GM19025 (cell line): ENCODE measurements at regions not wholly inside any gene's neighbourhood (a gene's known extent, or its start where the extent isn't known, plus 50 kb on each side); places are given as distances from the start of the nearest gene placed in this dataset.
"Not testable (repeated sequence)": the region's sequence is repeated elsewhere in the genome, so short reads cannot be mapped to it uniquely, and the experiment has no call there.

Source experiments
- ATAC-seq: cut with Tn5 transposase; IDR thresholded peaks from one replicate; pipeline ENCODE4 v1.9.1; 2021; ENCODE audit warnings: mild to moderate bottlenecking, low read depth, moderate library complexity; ENCODE audit not compliant: unreplicated experiment

DNA sequence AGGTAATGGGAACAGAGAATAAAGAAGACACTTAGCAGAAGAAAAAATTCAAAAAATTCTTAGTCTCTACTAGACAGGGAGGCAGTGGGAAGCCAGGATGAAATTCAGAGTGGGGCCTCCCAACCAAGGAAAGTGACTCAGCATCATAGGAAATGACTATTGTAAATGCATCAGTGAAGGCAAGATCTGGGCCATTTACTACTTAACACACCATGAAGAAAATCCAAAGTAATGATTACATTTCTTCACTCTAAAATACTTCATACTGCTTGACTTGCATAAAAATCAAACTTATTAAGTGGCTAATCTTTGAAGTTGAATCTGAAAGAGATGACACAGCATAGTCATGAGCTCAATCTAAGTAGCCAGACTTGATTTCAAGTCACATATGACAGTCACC, 405.8 kb upstream of the SLC39A10 start:
- ATAC-seq: no peak

DNA sequence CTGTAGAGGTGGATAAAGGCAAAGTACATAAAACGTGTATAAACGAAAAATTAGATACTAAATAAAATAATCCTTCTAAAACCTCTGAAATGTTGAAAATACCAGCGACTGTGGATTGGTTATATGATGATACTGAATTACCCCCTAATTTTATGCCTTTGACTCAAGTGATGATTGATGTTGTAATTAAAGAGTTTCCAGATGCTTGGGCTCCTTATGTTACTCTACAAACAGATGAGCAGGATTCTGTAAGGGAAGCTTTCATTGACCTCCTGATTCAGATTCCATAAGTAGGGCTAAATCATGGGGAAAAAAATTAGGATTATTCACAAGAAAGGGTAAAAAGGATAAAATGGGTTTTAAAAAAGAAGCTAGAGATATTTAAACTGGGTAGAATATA, 418.2 kb upstream of the SLC39A10 start:
- no peak for ATAC-seq

GRCh38 chr2:195238379-195238778, 418.6 kb upstream of the SLC39A10 start:
- no peak for ATAC-seq

GRCh38 chr2:195228547-195228946, 428.5 kb upstream of the SLC39A10 start:
- not testable (repeated sequence) for ATAC-seq

DNA sequence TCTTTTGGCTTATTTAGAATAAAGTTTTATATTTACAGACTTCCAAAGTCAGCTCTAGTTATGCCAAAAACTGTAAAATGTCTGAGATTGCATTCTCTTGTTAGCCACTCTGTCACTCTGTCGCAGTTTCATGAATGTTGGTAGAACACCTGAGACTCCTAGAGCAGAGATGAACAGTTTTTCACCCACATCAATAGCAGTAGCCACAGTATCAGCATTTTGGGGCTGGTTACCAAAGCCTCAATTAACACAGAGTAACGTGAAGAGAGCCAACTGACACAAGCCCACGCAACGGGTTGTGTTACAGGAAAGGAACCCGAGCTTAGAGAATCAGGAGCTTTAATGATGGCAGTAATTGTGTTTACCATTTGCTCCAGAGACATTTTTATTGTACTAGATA, 443.0 kb upstream of the SLC39A10 start:
- no peak for ATAC-seq

GRCh38 chr2:195212586-195212985, 444.4 kb upstream of the SLC39A10 start:
- no peak for ATAC-seq

DNA sequence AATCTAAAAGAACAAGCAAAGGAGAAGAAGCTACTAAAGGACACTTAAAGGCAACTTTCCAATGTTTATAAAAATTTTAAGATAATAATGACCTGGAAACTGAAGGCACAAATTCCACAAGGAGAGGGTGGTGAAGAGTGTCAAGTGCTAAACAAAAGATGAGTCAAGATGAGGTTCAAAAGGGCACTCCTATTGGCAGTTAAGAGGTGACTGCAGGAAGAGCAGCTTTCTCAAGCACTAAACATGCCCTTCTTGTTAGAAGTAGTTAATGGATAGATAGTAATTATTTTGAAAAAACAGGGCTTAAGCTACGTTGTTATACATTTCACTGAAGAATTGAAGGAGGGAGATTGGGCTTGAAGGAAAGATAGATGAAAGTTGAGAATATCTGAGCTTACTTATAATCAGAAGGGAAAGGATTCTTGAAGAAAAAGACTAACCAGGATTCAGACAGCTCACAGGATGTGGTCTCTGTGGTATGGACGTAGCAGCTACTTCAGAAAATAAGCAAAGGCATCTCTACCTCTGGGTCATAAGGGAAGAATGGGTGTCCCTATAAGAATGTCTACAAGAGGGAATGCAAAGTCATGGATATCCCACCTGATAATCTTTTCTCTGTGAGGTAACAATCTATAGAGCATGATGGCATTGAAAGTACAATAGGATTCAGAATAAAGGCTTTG, 454.7 kb upstream of the SLC39A10 start:
- no peak for ATAC-seq

- ATAC-seq: no peak
Measured at GRCh38 chr2:195199864-195200263, 457.2 kb upstream of the SLC39A10 start.

DNA sequence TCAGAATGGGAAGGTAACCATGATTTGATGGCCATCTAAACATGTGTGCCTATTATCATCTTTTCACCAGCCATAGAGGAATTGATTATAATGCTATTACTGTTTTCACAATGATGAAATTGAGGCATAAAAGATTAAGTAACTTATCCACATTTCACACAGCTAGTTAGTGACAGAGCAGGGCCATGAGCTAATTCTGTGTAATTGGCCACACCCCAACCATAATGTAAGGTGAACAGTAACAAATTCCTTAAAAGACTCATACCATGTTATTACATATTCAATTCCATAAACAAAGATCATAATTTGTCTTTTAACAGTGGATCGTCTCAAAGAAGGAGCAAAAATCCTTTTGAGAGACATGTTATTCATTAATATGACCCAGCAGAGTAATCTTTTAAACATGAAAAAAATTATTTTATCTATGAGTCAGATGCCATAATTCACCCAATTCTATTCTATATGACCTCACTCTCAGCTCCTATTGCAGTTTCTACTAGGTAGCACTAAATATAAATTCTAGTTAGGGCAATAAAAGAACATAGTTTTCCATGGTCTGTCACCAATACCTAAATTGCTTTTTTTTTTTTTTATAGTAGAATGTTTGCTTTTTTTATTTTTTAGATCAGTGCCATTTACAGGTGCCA, 475.8 kb upstream of the SLC39A10 start:
- ATAC-seq: no peak

DNA sequence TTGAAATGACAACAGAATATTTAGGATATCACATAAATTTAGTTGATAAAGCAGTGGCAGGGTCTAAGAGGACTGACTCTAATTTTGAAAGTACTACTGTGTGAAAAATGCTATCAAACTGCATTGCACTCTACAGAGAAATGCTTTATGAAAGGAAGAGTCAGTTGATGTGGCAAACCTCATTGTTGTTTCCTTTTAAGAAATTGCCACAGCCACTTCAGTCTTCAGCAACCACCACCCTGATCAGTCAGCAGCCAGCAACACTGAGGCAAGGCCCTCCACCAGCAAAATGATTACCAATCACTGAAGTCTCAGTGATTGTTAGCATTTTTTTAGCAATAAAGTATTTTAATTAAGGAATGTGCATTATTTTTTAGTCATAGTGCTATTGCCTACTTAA, 488.7 kb upstream of the SLC39A10 start:
- ATAC-seq: no peak

- no peak for ATAC-seq
Measured at GRCh38 chr2:195164930-195165329, 492.1 kb upstream of the SLC39A10 start.

DNA sequence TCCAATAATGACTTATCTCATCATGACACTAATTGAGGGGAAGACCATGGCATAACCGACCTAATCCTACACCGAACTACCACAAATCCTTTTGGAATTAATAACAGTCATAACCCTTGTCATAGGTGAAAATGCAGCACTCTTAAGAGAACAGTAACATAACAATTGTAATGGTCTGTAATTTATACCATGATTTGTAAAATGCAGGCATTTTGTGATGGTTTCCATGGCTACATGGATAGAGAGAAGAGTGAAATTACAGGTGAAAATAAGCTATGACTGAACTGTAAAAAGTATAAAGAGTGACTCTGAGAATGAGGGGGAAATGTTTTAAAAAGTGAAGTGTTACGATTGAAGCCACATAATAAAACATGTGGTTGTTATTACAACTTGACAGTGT, 494.1 kb upstream of the SLC39A10 start:
- no peak for ATAC-seq

DNA sequence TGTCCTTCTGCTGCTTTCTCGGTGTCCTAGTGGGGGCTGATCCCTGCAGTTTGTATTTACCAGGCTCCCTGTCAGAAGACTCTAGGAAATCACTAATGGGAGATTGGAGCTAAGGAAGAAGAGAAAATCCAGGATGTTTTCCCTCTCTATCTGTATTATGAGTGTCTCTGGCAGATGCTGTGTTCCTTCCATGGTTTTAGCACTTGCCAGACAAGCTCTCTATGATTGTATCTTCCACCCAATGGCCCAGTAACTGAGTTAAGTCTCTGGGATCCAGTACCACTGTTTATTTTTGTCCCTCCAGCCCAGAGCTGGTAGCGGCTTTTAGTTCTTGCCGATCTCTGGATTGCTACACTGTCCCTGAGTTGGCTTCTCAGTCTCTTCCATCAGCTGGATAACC, 494.8 kb upstream of the SLC39A10 start:
- no peak for ATAC-seq

GRCh38 chr2:195160963-195161362, 496.1 kb upstream of the SLC39A10 start:
- no peak for ATAC-seq

DNA sequence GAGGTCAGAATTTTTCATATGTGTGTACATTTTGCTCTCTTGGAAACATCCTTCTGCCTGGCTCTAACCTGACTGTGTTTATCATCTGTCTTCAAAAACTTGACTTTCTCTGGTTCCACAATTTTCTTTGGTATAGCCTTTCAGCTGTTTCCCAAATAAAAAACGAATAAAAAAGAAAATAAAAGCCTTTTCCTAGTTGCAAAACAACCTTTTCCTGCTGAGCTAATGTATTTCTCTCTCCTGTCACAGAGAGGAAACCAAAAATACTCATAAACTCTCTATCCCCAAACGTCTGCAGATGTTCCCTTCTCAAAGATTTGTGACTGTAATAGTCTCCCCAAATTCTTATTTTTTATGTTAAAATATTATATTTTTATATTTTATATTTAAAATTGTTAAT, 505.3 kb upstream of the SLC39A10 start:
- no peak for ATAC-seq

GRCh38 chr2:195150819-195151218, 506.2 kb upstream of the SLC39A10 start:
- no peak for ATAC-seq

DNA sequence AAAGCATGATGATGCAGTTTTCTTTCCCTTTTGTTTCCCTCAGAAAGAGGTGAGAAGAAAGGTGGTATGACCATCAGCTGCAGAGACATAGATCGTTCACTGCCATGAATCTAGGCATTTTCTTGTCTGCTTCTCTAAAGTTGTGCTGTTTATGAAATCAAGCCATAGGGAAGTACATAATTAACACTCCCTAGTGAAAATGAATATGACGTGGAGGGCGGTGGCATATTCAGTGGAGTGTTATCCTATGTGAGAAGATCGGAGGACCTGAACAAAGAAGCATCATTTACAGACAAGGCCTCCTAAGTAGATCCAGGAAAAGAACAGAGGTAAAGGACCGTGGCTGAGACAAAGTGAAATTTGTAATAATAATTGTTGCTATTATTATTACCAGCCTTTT, 509.0 kb upstream of the SLC39A10 start:
- ATAC-seq: no peak

DNA sequence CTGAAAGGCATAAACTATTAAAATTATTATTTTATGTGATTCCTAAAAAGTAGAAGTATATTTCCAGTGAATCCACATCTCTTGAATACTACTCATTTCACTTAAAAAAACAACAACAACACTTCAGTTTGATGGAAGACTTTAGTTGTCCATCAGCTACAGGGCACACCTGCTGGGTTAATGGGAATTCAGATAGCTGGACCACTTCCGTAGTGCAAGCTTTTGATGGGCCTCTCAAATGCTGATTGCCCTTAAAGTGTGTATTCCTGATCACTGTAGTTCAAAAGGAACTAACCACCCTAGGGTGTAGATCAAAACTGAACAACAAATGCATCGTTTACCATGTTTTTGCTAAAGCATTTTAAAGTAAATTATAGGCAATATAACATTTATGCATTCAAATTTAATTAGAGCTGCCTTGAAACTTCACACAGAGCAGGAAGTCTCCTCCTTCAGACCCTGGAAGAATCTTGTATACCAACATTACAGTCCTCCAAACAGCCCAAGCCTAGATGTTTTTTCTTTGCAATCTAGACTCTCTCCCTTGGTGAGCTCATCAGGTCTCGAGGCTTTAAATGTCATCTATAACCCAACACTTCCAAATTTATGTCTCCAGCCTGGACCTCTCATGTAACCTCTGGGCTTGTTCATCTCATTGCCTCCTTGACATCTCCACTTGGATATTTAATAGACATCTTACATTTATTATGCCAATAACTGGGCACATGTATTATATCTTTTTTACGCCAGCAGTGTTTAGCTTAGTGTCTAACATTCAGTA, 510.1 kb upstream of the SLC39A10 start:
- ATAC-seq: no peak

DNA sequence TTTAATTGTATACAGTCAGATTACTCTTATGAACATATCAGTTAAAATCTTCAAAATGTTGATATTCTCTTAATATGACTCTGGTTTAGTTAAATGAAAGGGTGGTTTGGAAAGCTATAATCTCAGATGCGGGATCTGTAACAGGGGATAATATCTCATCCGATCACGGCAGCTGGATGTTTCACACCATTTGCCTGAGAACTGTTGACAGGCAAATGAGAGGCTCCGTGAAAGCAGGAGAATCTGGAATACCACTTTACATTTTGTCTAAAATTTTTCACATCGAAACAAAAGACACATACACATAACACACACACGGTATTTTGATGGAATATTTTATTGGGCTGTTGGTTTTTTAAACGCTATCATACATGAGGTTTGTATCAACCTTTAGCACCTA, 518.6 kb upstream of the SLC39A10 start:
- no peak for ATAC-seq

GRCh38 chr2:195125889-195126288, 531.1 kb upstream of the SLC39A10 start:
- ATAC-seq: not testable (repeated sequence)

DNA sequence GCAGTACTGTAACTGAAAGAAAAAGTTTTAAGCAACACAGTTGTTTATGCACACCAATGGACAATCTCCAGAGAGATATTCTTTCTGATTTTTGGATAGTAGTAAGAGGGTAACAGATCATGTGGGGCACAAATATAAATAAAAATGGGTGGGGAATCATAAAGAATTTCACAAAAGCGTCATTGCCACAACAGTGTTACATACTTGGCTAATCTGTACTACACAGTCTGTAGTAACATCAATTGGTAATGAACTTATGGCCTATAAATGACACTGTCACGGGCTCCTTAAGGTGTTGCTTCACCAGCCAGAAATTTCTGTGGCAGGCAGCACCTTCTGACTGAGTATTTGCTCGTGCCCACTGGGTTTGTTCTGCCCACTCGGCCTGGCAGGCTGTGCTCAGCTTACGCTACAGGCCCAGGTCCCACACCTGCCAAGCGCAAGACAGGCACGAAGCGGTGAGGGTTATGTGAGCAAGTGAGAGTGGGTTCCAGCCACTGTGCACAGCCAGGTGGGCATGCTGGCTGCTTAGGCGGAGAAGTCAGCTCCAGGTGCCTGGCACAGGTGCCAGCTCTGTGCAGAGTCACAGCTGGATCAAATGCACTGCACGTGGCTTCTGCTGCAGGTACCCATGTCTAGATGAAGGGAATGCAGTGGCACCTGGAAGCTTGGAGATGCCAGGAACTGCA, 532.5 kb upstream of the SLC39A10 start:
- ATAC-seq: no peak
